GM12872 (cell line): ENCODE measurements at regions not wholly inside any gene's neighbourhood (a gene's known extent, or its start where the extent isn't known, plus 50 kb on each side); places are given as distances from the start of the nearest gene placed in this dataset.

Source experiments
- CTCF ChIP-seq: IDR thresholded peaks from 3 replicates; pipeline ENCODE4 v1.5.1; 2011; ENCODE audit warnings: low read depth, mild to moderate bottlenecking, low read length, moderate library complexity; ENCODE audit not compliant: insufficient read depth

DNA sequence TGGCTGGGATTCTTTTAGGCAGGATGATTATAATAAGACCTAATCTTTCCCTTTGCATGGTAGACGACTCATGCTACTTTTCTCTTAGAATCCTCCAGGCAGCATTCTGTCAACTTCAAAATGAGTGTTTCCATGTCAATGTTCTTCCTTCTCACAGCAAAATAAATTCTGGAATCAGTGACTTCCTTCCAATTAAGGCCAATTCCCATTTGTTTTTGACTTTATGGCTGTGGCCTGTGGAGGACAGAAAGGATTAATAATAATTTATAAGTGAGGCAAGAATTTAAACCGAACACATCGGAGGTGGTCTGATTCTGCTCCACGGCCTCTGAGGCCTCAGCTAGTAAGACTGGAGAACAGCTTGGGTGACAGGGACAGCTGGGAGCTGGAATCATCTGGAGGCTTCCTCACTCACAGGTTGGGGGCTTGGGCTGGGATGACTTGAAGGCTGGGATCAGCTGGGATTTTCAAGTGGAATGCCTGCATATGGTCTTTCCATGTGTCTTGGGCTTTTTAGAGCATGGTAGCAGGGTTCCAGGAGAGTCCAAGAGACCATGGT lies 241.8 kb upstream of the MCTP2 start:
- no peak for TF ChIP-seq CTCF

- no peak for TF ChIP-seq CTCF
Observed at GRCh38 chr15:93987068-93987467, 244.3 kb upstream of the MCTP2 start.

DNA sequence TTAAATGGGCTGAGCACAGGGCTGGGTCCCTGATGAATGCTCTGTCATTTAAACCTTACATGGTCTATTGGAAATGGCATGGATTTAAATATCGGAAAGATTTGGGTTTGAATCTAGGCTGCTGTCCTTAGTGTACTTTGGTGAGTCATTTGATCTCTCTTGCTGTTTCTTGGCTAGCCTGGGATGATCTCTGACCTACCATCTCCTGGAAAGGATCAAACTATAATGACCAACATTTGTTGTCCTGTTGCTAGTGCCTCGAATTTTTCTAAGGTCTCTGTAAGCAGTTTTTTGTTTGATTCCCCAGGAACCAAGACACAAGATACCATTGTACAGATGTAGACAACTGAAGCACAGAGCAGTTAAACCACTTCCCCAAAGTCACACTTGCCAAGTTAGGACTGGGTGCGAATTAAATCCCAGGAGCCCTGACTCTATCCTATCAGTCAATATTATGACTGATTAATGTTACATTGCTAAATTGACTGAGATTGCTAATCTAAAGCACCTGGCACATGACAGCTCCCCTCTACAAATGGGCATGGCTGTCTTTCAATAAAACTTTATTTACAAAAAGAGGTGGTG lies 244.9 kb upstream of the MCTP2 start:
- no peak for TF ChIP-seq CTCF

GRCh38 chr15:93985925-93986324 lies 245.4 kb upstream of the MCTP2 start:
- no peak for TF ChIP-seq CTCF

- no peak for TF ChIP-seq CTCF
Observed at GRCh38 chr15:93985176-93985575, 246.2 kb upstream of the MCTP2 start.

DNA sequence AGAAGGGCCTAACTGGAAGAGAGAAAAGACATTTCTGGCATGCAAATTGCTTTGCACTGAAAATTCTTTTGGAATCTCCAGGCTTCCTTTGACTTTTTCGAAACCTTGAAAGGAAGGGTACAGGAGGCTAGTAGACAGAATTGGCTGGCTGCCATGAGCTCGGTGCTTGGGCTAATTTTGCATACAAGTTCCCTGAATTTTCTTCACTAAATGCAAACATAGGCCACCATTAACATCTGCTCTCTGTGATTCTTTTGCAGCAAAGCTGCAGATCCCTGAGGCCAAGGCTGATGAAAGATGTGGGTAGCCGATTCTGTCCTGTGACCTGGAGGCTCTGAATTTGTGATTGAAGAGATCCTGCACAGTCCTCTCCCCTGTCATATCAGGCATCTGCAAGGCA lies 247.8 kb upstream of the MCTP2 start:
- TF ChIP-seq CTCF, result no peak

- no peak for TF ChIP-seq CTCF
Observed at GRCh38 chr15:93982226-93982727, 249.1 kb upstream of the MCTP2 start.
